ENCODE measurements at regions not wholly inside any gene's neighbourhood (a gene's known extent, or its start where the extent isn't known, plus 50 kb on each side); places are given as distances from the start of the nearest gene placed in this dataset.

- peaks cover 0 to 4% (median 0%) of the 10 kb centered on the region in 3 donors for H3K9me3 ChIP-seq (ENCODE audit: control insufficient read depth in 2 of 3, insufficient read depth in 1 of 3, low read length in 3 of 3)
- intact Hi-C loops (cut with DNase I), result no loop called here
- peak in 4 of 5 donors; percentile 70 to 89 (median 80) for DNase-seq
- no peaks in the 10 kb centered on the region for H3K27me3 ChIP-seq (ENCODE audit: control insufficient read depth, insufficient read depth, low read length)
- peak overlapping the region in 1 of 3 donors; percentile 23 for H3K9ac ChIP-seq (ENCODE audit: low read length in 3 of 3)
- FAIRE-seq, result no peak
- H3K4me1 ChIP-seq (ENCODE audit: control insufficient read depth in 2 of 3, insufficient read depth in 2 of 3, low read depth in 1 of 3, low read length in 3 of 3), result peaks cover 0 to 5% (median 3%) of the 10 kb centered on the region in 3 donors
- no peaks in the 10 kb centered on the region for H3K36me3 ChIP-seq (ENCODE audit: control insufficient read depth in 2 of 3, insufficient read depth in 3 of 3, low read length in 3 of 3)
- H3K4me3 ChIP-seq (ENCODE audit: low read length in 3 of 3), result peak overlapping the region in 1 of 3 donors; percentile 50
- no peak for TF ChIP-seq CTCF (IDR thresholded peaks at IDR 0.05; ENCODE audit: borderline replicate concordance, extremely low read depth, insufficient read depth)
- H3K27ac ChIP-seq (ENCODE audit: low read depth in 2 of 2, low read length in 2 of 2), result no peak overlapping the region
Measured at GRCh38 chr9:96136992-96137670, 164.8 kb downstream of the HSD17B3 start.

GRCh38 chr9:96135753-96136290 lies 166.2 kb downstream of the HSD17B3 start:
- no peaks in the 10 kb centered on the region for H3K36me3 ChIP-seq (ENCODE audit: control insufficient read depth in 2 of 3, insufficient read depth in 3 of 3, low read length in 3 of 3)
- no peak overlapping the region for H3K4me3 ChIP-seq (ENCODE audit: low read length in 3 of 3)
- TF ChIP-seq CTCF (IDR thresholded peaks at IDR 0.05; ENCODE audit: borderline replicate concordance, extremely low read depth, insufficient read depth), result no peak
- intact Hi-C loops (cut with DNase I), result no loop called here
- H3K27ac ChIP-seq (ENCODE audit: low read depth in 2 of 2, low read length in 2 of 2), result no peak overlapping the region
- H3K9ac ChIP-seq (ENCODE audit: low read length in 3 of 3), result no peak overlapping the region
- no peak for FAIRE-seq
- H3K9me3 ChIP-seq (ENCODE audit: control insufficient read depth in 2 of 3, insufficient read depth in 1 of 3, low read length in 3 of 3), result peaks cover 0 to 4% (median 0%) of the 10 kb centered on the region in 3 donors
- peaks cover 0 to 5% (median 3%) of the 10 kb centered on the region in 3 donors for H3K4me1 ChIP-seq (ENCODE audit: control insufficient read depth in 2 of 3, insufficient read depth in 2 of 3, low read depth in 1 of 3, low read length in 3 of 3)
- H3K27me3 ChIP-seq (ENCODE audit: control insufficient read depth, insufficient read depth, low read length), result no peaks in the 10 kb centered on the region
- no peak for DNase-seq

- H3K4me3 ChIP-seq (ENCODE audit: low read length in 3 of 3), result no peak overlapping the region
- DNase-seq (no peak), FAIRE-seq (no peak)
- H3K27me3 ChIP-seq (ENCODE audit: control insufficient read depth, insufficient read depth, low read length), result no peaks in the 10 kb centered on the region
- TF ChIP-seq CTCF (IDR thresholded peaks at IDR 0.05; ENCODE audit: borderline replicate concordance, extremely low read depth, insufficient read depth), result no peak
- no peaks in the 10 kb centered on the region for H3K36me3 ChIP-seq (ENCODE audit: control insufficient read depth in 2 of 3, insufficient read depth in 3 of 3, low read length in 3 of 3)
- H3K9ac ChIP-seq (ENCODE audit: low read length in 3 of 3), result no peak overlapping the region
- no peak overlapping the region for H3K27ac ChIP-seq (ENCODE audit: low read depth in 2 of 2, low read length in 2 of 2)
- H3K9me3 ChIP-seq (ENCODE audit: control insufficient read depth in 2 of 3, insufficient read depth in 1 of 3, low read length in 3 of 3), result peaks cover 0 to 4% (median 0%) of the 10 kb centered on the region in 3 donors
- peaks cover 0 to 5% (median 3%) of the 10 kb centered on the region in 3 donors for H3K4me1 ChIP-seq (ENCODE audit: control insufficient read depth in 2 of 3, insufficient read depth in 2 of 3, low read depth in 1 of 3, low read length in 3 of 3)
- intact Hi-C loops (cut with DNase I), result no loop called here
Measured at GRCh38 chr9:96135076-96135752, 166.8 kb downstream of the HSD17B3 start.
